Dermis blood vessel endothelial cell (primary cell): ENCODE measurements at regions not wholly inside any gene's neighbourhood (a gene's known extent, or its start where the extent isn't known, plus 50 kb on each side); places are given as distances from the start of the nearest gene placed in this dataset.
A peak's percentile ranks its signal among the peaks of the same experiment; 100 is the strongest.
"Not testable (repeated sequence)": the region's sequence is repeated elsewhere in the genome, so short reads cannot be mapped to it uniquely, and the experiment has no call there.

Source experiments
- DNase-seq: peaks from one replicate; pipeline ENCODE4 v3.0.0; 2010

GRCh38 chr14:38559711-38560110 is 303.8 kb upstream of the CLEC14A start:
- DNase-seq = no peak

- DNase-seq = not testable (repeated sequence)
Observed at GRCh38 chr14:38557391-38557790, 301.5 kb upstream of the CLEC14A start.

- no peak for DNase-seq
Observed at GRCh38 chr14:38556252-38556651, 300.4 kb upstream of the CLEC14A start.

- peak; percentile 41 for DNase-seq
Observed at GRCh38 chr14:38554026-38554425, 298.1 kb upstream of the CLEC14A start.

- DNase-seq = peak; percentile 82
Observed at GRCh38 chr14:38553586-38553985, 297.7 kb upstream of the CLEC14A start.

- no peak for DNase-seq
Observed at GRCh38 chr14:38549564-38549963, 293.7 kb upstream of the CLEC14A start.

- no peak for DNase-seq
Observed at GRCh38 chr14:38547961-38548490, 292.1 kb upstream of the CLEC14A start.

GRCh38 chr14:38546932-38547551 is 291.1 kb upstream of the CLEC14A start:
- DNase-seq = no peak

GRCh38 chr14:38544776-38545175 is 288.9 kb upstream of the CLEC14A start:
- no peak for DNase-seq

- not testable (repeated sequence) for DNase-seq
Observed at GRCh38 chr14:38543851-38544250, 288.0 kb upstream of the CLEC14A start.

- not testable (repeated sequence) for DNase-seq
Observed at GRCh38 chr14:38538053-38538452, 282.2 kb upstream of the CLEC14A start.

GRCh38 chr14:38536376-38537038 is 280.6 kb upstream of the CLEC14A start:
- no peak for DNase-seq

- no peak for DNase-seq
Observed at GRCh38 chr14:38528582-38528981, 272.7 kb upstream of the CLEC14A start.

GRCh38 chr14:38527502-38527878 is 271.6 kb upstream of the CLEC14A start:
- no peak for DNase-seq

- DNase-seq = no peak
Observed at GRCh38 chr14:38526826-38527501, 271.1 kb upstream of the CLEC14A start.

GRCh38 chr14:38524636-38525509 is 269.0 kb upstream of the CLEC14A start:
- no peak for DNase-seq

- peak; percentile 5 for DNase-seq
Observed at GRCh38 chr14:38522724-38523123, 266.8 kb upstream of the CLEC14A start.

- no peak for DNase-seq
Observed at GRCh38 chr14:38521591-38521990, 265.7 kb upstream of the CLEC14A start.

GRCh38 chr14:38517426-38517825 is 261.5 kb upstream of the CLEC14A start:
- DNase-seq = no peak

GRCh38 chr14:38512236-38512635 is 256.3 kb upstream of the CLEC14A start:
- DNase-seq = no peak

- DNase-seq = no peak
Observed at GRCh38 chr14:38507299-38507698, 251.4 kb upstream of the CLEC14A start.

- no peak for DNase-seq
Observed at GRCh38 chr14:38505973-38506249, 250.0 kb upstream of the CLEC14A start.
